Bronchial epithelial cell (primary cell): ENCODE measurements at regions not wholly inside any gene's neighbourhood (a gene's known extent, or its start where the extent isn't known, plus 50 kb on each side); places are given as distances from the start of the nearest gene placed in this dataset.

Experiments used
- DNase-seq: peaks from one replicate; pipeline ENCODE4 v3.0.0-alpha.2; 2010; ENCODE audit warnings: low read depth
- FAIRE-seq: peaks from 2 replicates; lab custom pipeline; 2011; peaks lifted over from hg19 to GRCh38; lab: Jason Lieb, UNC
- H3K27me3 ChIP-seq: 2 replicates; pipeline ENCODE4 v1.5.1; 2011; ENCODE audit warnings: low read length; ENCODE audit not compliant: control insufficient read depth, insufficient read depth
- H3K36me3 ChIP-seq: 2 replicates; pipeline ENCODE4 v1.5.1; 2011; ENCODE audit warnings: low read length; ENCODE audit not compliant: control insufficient read depth, insufficient read depth
- H3K4me3 ChIP-seq: 2 replicates; pipeline ENCODE4 v1.5.1; 2011; ENCODE audit warnings: mild to moderate bottlenecking, low read depth, low read length, control low read depth
- TF ChIP-seq, protein P1 (sequence below): IDR thresholded peaks from 2 replicates; pipeline ENCODE4 v1.5.1; 2011; ENCODE audit warnings: mild to moderate bottlenecking, moderate library complexity, low read length, control low read depth, inconsistent platforms; ENCODE audit not compliant: insufficient read depth, severe bottlenecking

DNA sequence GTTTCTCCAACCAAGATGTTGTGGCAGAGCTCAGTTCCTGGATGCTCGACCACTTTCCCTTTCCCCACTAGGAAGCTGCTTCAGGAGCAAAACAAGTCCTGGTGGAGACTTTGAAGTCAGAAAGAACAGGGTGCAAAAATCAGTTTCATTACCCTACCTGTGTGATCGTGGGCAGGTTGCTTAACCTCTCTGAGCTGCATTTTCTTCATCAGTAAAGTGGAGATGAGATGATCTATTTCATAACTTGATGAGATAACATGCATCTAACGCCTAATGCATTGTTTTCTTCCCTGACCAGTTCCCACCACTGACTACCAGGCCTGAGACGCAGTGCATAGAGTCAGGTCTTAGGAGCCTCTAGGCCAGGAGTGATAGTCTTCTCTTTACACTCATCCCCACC, 470.0 kb downstream of the SOX6 start:
- no peaks in the 10 kb centered on the region for H3K27me3 ChIP-seq
- TF ChIP-seq, protein P1, sequence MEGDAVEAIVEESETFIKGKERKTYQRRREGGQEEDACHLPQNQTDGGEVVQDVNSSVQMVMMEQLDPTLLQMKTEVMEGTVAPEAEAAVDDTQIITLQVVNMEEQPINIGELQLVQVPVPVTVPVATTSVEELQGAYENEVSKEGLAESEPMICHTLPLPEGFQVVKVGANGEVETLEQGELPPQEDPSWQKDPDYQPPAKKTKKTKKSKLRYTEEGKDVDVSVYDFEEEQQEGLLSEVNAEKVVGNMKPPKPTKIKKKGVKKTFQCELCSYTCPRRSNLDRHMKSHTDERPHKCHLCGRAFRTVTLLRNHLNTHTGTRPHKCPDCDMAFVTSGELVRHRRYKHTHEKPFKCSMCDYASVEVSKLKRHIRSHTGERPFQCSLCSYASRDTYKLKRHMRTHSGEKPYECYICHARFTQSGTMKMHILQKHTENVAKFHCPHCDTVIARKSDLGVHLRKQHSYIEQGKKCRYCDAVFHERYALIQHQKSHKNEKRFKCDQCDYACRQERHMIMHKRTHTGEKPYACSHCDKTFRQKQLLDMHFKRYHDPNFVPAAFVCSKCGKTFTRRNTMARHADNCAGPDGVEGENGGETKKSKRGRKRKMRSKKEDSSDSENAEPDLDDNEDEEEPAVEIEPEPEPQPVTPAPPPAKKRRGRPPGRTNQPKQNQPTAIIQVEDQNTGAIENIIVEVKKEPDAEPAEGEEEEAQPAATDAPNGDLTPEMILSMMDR, result no peak
- DNase-seq (no peak), FAIRE-seq (no peak)
- no peak overlapping the region for H3K4me3 ChIP-seq
- no peaks in the 10 kb centered on the region for H3K36me3 ChIP-seq

DNA sequence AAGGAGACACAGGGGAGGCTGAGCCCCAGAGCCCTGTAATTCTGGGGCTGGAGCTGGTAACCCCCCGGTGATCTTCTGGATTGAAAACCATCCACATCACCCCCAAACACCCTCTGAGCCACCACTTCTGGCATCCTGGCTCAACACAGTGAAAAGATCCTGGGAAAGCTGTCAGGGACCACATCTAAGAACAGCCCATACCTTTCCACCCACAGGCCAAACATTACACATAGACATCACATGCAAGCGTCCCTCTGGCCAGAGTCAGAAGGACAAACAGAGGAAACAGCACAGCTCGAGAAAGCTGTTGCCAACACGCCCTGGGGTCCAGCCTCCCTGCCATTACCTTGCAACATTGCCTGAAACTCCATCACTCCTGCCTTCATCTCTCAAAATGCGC, 469.5 kb downstream of the SOX6 start:
- DNase-seq (no peak), FAIRE-seq (no peak)
- Histone ChIP-seq H3K36me3 (no peaks in the 10 kb centered on the region), H3K4me3 (no peak overlapping the region), H3K27me3 (no peaks in the 10 kb centered on the region)
- TF ChIP-seq, protein P1, result no peak

DNA sequence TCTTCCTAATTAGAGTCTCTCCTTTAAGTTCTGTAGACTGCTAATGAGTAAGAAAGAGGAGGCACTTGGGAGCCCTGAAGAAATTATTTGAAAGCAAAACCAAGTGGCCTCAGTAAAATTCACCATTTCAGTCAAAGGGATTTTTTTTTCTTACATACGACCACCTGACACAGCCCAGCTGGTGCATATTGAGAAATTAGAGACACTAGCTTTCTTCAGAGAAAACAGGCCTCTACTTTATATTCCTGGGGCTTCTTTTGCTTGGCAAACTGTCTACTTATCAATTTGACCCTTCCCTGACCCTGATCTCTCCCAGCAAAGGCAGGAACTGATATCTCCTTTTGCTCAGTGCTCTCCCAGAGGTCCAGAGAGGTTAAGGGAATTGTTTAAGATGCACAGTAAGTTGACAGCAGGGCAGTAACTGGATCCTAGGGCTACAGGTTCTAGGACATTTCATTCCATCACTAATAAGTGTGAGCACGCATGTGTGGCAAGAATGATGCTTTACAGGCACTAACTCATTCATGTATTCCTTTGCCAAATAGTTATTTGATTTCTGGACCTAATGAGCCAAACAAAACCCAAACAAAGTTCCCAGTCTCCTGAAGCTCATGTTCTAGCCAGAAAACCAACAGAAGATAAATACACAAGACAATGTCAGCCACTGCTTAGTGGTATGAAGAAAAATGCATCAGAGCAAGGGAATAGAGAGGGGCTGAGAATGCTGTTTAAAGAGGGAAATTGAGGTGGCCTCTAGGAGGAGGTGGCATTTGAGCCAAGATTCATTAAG, 467.6 kb downstream of the SOX6 start:
- FAIRE-seq, result no peak
- Histone ChIP-seq H3K4me3 (no peak overlapping the region), H3K36me3 (no peaks in the 10 kb centered on the region), H3K27me3 (no peaks in the 10 kb centered on the region)
- DNase-seq, result no peak
- TF ChIP-seq, protein P1, result no peak

GRCh38 chr11:15889363-15890030, 466.8 kb downstream of the SOX6 start:
- H3K27me3 ChIP-seq, result no peaks in the 10 kb centered on the region
- H3K4me3 ChIP-seq, result no peak overlapping the region
- TF ChIP-seq, protein P1, result no peak
- peak; percentile 73 for FAIRE-seq
- DNase-seq, result no peak
- no peaks in the 10 kb centered on the region for H3K36me3 ChIP-seq

- FAIRE-seq (peak; percentile 83), DNase-seq (no peak)
- Histone ChIP-seq H3K27me3 (no peaks in the 10 kb centered on the region), H3K36me3 (no peaks in the 10 kb centered on the region), H3K4me3 (no peak overlapping the region)
- TF ChIP-seq, protein P1, result no peak
Observed at GRCh38 chr11:15890031-15890713, 466.2 kb downstream of the SOX6 start.
